ENCODE measurements at regions not wholly inside any gene's neighbourhood (a gene's known extent, or its start where the extent isn't known, plus 50 kb on each side); places are given as distances from the start of the nearest gene placed in this dataset.

DNA sequence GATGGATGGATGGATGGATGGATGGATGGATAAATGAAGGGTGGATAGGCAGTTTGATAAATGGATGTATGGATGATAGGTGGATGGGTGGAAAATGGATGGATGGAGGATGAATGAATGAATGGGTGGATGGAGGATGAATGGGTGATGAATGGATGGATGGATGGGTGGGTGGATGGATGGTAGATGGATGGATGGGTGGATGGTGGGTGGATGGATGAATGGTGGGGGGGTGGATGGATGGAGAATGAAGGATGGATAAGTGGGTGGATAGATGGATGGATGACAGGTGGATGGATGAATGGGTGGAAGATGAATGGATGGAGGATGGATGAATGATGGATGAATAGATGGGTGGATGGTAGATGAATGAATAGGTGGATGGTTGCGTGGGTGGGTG lies 70.1 kb upstream of the BCO1 start:
- no peak for TF ChIP-seq CTCF (IDR thresholded peaks at IDR 0.05)
- no peak for TF ChIP-seq TCF7L2 (IDR thresholded peaks at IDR 0.05; ENCODE audit: low read depth, low read length)
- TF ChIP-seq POLR2AphosphoS5 (IDR thresholded peaks at IDR 0.05; ENCODE audit: low read depth, low read length): no peak
- no peak for TF ChIP-seq REST (IDR thresholded peaks at IDR 0.05; ENCODE audit: insufficient read depth in 1 of 2, low read depth in 2 of 2, low read length in 1 of 2)
- no peak for TF ChIP-seq SIN3A (IDR thresholded peaks at IDR 0.05; ENCODE audit: borderline replicate concordance, insufficient read depth, low read depth, low read length)
